ENCODE measurements at regions not wholly inside any gene's neighbourhood (a gene's known extent, or its start where the extent isn't known, plus 50 kb on each side); places are given as distances from the start of the nearest gene placed in this dataset.

DNA sequence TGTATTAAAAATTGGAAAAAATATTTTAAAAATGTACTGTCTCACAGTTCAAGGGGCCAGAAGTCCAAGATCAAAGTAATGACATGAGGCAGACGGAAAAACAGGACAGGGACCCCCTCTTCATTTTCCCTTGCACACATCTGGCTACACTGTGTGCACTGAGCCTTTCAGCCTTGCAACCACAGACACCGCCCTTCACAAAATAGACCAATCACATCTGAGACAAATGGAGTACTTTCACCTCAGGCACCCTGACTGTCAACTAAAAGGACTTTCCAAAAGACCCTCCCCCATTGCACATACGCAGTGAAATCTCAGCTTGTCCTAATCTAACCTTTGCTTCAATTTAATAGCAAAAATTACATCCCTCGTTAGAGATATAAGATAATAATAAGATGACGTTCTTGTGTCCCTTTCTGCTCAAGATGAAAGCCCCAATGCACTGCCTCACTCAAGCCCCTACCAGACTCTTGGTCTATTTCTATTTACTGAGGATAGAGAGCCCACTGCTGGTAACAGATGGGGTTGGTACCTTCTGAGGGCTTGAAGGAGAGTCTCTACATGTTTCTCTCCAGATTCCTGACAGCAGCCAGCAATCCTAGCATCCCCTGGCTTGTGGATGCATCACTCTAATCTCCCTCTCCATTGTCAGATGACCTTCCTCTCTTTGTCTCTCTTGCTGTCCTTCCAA, 514.8 kb upstream of the ADAMTS16 start:
- no peak for DNase-seq
- Histone ChIP-seq H3K36me3 (ENCODE audit: insufficient read depth, low read length) (no peaks in the 10 kb centered on the region), H3K4me3 (ENCODE audit: low read length) (no peak overlapping the region), H3K4me1 (ENCODE audit: insufficient read depth, low read length) (no peaks in the 10 kb centered on the region), H3K27ac (ENCODE audit: low read depth, low read length) (no peak overlapping the region), H3K27me3 (ENCODE audit: insufficient read depth, low read length, poor library complexity, severe bottlenecking) (no peaks in the 10 kb centered on the region), H3K9me3 (ENCODE audit: low read length) (no peaks in the 10 kb centered on the region)
- H3K36me3 Mint-ChIP-seq: no peaks in the 10 kb centered on the region
- no peaks in the 10 kb centered on the region for H3K27me3 Mint-ChIP-seq
- H3K4me1 Mint-ChIP-seq: no peaks in the 10 kb centered on the region
- no peak overlapping the region for H3K4me3 Mint-ChIP-seq
- ChIA-PET CTCF (no interaction called here), POLR2A (no interaction called here)
- no peak overlapping the region for H3K27ac Mint-ChIP-seq
- peaks cover 4 to 56% (median 11%) of the 10 kb centered on the region in 5 donors for H3K9me3 Mint-ChIP-seq

DNA sequence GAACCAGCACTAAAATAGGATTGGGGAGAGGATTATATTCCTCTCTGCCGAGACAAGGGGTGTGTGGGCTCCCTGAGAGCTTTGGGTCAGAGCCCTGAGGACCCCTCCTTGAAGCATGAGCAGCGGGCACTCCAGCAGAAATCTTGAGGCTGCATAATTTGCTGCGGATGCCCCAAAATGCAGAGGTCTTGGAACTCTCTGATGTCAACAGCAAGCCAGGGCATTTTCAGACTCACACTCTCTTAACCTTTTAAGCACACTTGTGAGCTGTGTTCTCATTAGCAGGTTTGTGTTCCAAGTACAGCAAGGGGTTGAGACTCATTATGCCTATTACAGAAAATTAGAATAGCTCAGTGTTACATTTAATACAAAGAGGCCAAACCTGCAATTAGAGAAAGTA, 513.0 kb upstream of the ADAMTS16 start:
- no peaks in the 10 kb centered on the region for H3K4me1 ChIP-seq (ENCODE audit: insufficient read depth, low read length)
- no peak overlapping the region for H3K4me3 ChIP-seq (ENCODE audit: low read length)
- peaks cover 0 to 2% (median 0%) of the 10 kb centered on the region in 3 donors for H3K36me3 Mint-ChIP-seq
- no peak overlapping the region for H3K4me3 Mint-ChIP-seq
- ChIA-PET CTCF (no interaction called here), POLR2A (no interaction called here)
- no peak overlapping the region for H3K27ac ChIP-seq (ENCODE audit: low read depth, low read length)
- H3K27ac Mint-ChIP-seq: no peak overlapping the region
- H3K9me3 ChIP-seq (ENCODE audit: low read length): no peaks in the 10 kb centered on the region
- H3K27me3 ChIP-seq (ENCODE audit: insufficient read depth, low read length, poor library complexity, severe bottlenecking): no peaks in the 10 kb centered on the region
- no peaks in the 10 kb centered on the region for H3K36me3 ChIP-seq (ENCODE audit: insufficient read depth, low read length)
- DNase-seq: no peak
- H3K27me3 Mint-ChIP-seq: no peaks in the 10 kb centered on the region
- no peaks in the 10 kb centered on the region for H3K4me1 Mint-ChIP-seq
- peaks cover 4 to 51% (median 11%) of the 10 kb centered on the region in 5 donors for H3K9me3 Mint-ChIP-seq

DNA sequence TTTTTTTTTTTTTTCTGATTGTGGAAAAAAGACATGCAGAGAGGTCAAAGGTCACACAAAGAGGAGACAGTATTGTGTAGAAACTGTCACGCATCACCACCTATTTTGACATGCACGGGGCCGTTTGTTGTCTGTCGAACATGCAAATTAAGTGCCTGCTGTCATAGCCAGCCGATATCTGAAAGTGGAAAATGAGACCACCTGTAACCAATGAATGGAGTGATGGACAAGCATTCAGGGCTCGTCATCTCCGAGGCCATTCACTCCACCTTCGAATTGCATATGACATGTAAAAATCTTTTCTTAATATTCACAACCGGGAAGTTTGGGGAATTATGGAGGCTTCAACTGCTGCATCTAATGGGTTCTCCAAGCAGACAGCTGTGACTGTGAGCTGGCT, 512.2 kb upstream of the ADAMTS16 start:
- Histone ChIP-seq H3K4me3 (ENCODE audit: low read length) (no peak overlapping the region), H3K27ac (ENCODE audit: low read depth, low read length) (no peak overlapping the region), H3K4me1 (ENCODE audit: insufficient read depth, low read length) (no peaks in the 10 kb centered on the region), H3K36me3 (ENCODE audit: insufficient read depth, low read length) (no peaks in the 10 kb centered on the region), H3K9me3 (ENCODE audit: low read length) (no peaks in the 10 kb centered on the region), H3K27me3 (ENCODE audit: insufficient read depth, low read length, poor library complexity, severe bottlenecking) (no peaks in the 10 kb centered on the region)
- H3K27me3 Mint-ChIP-seq: no peaks in the 10 kb centered on the region
- H3K4me3 Mint-ChIP-seq: no peak overlapping the region
- peaks cover 0 to 2% (median 0%) of the 10 kb centered on the region in 3 donors for H3K36me3 Mint-ChIP-seq
- H3K9me3 Mint-ChIP-seq: peaks cover 8 to 45% (median 13%) of the 10 kb centered on the region in 5 donors
- CTCF ChIA-PET: no interaction called here
- POLR2A ChIA-PET: no interaction called here
- no peak for DNase-seq
- H3K4me1 Mint-ChIP-seq: no peaks in the 10 kb centered on the region
- H3K27ac Mint-ChIP-seq: no peak overlapping the region

GRCh38 chr5:4628645-4629385, 511.3 kb upstream of the ADAMTS16 start:
- no peak overlapping the region for H3K4me3 Mint-ChIP-seq

DNA sequence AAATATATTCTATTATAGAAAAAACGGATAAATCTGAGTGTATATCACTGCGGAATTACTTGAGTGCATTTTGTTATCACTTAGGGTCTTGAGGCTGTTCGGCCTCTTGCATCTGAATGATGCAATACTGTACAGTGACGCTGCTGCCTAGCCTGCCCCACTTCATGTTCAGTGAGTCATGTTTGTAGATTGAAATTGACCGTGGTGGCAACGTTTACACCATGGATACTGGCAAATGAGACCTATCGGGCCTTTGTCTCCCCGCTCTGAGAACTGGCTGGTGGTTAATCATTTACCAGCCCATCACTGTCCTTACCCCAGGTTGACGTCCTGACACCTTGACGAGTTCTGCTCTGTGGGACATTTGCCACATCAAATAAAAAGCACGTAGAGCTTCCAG, 510.1 kb upstream of the ADAMTS16 start:
- ChIA-PET CTCF (no interaction called here), POLR2A (no interaction called here)
- Mint-ChIP-seq H3K27ac (no peak overlapping the region), H3K9me3 (peaks cover 6 to 25% (median 8%) of the 10 kb centered on the region in 5 donors), H3K36me3 (peaks cover 0 to 2% (median 0%) of the 10 kb centered on the region in 3 donors), H3K4me3 (no peak overlapping the region), H3K27me3 (no peaks in the 10 kb centered on the region), H3K4me1 (no peaks in the 10 kb centered on the region)
- Histone ChIP-seq H3K4me3 (ENCODE audit: low read length) (no peak overlapping the region), H3K9me3 (ENCODE audit: low read length) (no peaks in the 10 kb centered on the region), H3K36me3 (ENCODE audit: insufficient read depth, low read length) (no peaks in the 10 kb centered on the region), H3K4me1 (ENCODE audit: insufficient read depth, low read length) (no peaks in the 10 kb centered on the region), H3K27ac (ENCODE audit: low read depth, low read length) (no peak overlapping the region), H3K27me3 (ENCODE audit: insufficient read depth, low read length, poor library complexity, severe bottlenecking) (no peaks in the 10 kb centered on the region)
- DNase-seq: no peak

More at GRCh38 chr5:4628645-4629385, 511.3 kb upstream of the ADAMTS16 start:
- no peaks in the 10 kb centered on the region for H3K27me3 Mint-ChIP-seq
- ChIA-PET CTCF (no interaction called here), POLR2A (no interaction called here)
- H3K36me3 Mint-ChIP-seq: peaks cover 0 to 2% (median 0%) of the 10 kb centered on the region in 3 donors
- no peak overlapping the region for H3K27ac ChIP-seq (ENCODE audit: low read depth, low read length)
- H3K27me3 ChIP-seq (ENCODE audit: insufficient read depth, low read length, poor library complexity, severe bottlenecking): no peaks in the 10 kb centered on the region
- H3K27ac Mint-ChIP-seq: no peak overlapping the region
- H3K4me1 ChIP-seq (ENCODE audit: insufficient read depth, low read length): no peaks in the 10 kb centered on the region
- no peak for DNase-seq
- H3K4me3 ChIP-seq (ENCODE audit: low read length): no peak overlapping the region
- no peaks in the 10 kb centered on the region for H3K4me1 Mint-ChIP-seq
- peaks cover 8 to 36% (median 10%) of the 10 kb centered on the region in 5 donors for H3K9me3 Mint-ChIP-seq
- no peaks in the 10 kb centered on the region for H3K36me3 ChIP-seq (ENCODE audit: insufficient read depth, low read length)
- H3K9me3 ChIP-seq (ENCODE audit: low read length): no peaks in the 10 kb centered on the region

GRCh38 chr5:4634342-4634741, 505.8 kb upstream of the ADAMTS16 start:
- H3K9me3 Mint-ChIP-seq: peaks cover 1 to 9% (median 7%) of the 10 kb centered on the region in 5 donors

GRCh38 chr5:4636378-4636777, 503.8 kb upstream of the ADAMTS16 start:
- no peaks in the 10 kb centered on the region for H3K27me3 Mint-ChIP-seq
- Histone ChIP-seq H3K9me3 (ENCODE audit: low read length) (no peaks in the 10 kb centered on the region), H3K27ac (ENCODE audit: low read depth, low read length) (no peak overlapping the region), H3K36me3 (ENCODE audit: insufficient read depth, low read length) (no peaks in the 10 kb centered on the region), H3K4me3 (ENCODE audit: low read length) (no peak overlapping the region), H3K4me1 (ENCODE audit: insufficient read depth, low read length) (no peaks in the 10 kb centered on the region), H3K27me3 (ENCODE audit: insufficient read depth, low read length, poor library complexity, severe bottlenecking) (no peaks in the 10 kb centered on the region)
- peaks cover 0 to 7% (median 6%) of the 10 kb centered on the region in 5 donors for H3K9me3 Mint-ChIP-seq
- POLR2A ChIA-PET: no interaction called here
- no peaks in the 10 kb centered on the region for H3K36me3 Mint-ChIP-seq
- CTCF ChIA-PET: no interaction called here
- DNase-seq: no peak
- no peak overlapping the region for H3K27ac Mint-ChIP-seq
- no peaks in the 10 kb centered on the region for H3K4me1 Mint-ChIP-seq
- H3K4me3 Mint-ChIP-seq: no peak overlapping the region

More at GRCh38 chr5:4634342-4634741, 505.8 kb upstream of the ADAMTS16 start:
- Histone ChIP-seq H3K27me3 (ENCODE audit: insufficient read depth, low read length, poor library complexity, severe bottlenecking) (no peaks in the 10 kb centered on the region), H3K4me1 (ENCODE audit: insufficient read depth, low read length) (no peaks in the 10 kb centered on the region), H3K27ac (ENCODE audit: low read depth, low read length) (no peak overlapping the region), H3K4me3 (ENCODE audit: low read length) (no peak overlapping the region), H3K36me3 (ENCODE audit: insufficient read depth, low read length) (no peaks in the 10 kb centered on the region), H3K9me3 (ENCODE audit: low read length) (no peaks in the 10 kb centered on the region)
- DNase-seq: no peak
- POLR2A ChIA-PET: no interaction called here
- Mint-ChIP-seq H3K27me3 (no peaks in the 10 kb centered on the region), H3K36me3 (peaks cover 0 to 2% (median 0%) of the 10 kb centered on the region in 3 donors), H3K27ac (no peak overlapping the region), H3K4me1 (no peaks in the 10 kb centered on the region), H3K4me3 (no peak overlapping the region)
- CTCF ChIA-PET: no interaction called here

DNA sequence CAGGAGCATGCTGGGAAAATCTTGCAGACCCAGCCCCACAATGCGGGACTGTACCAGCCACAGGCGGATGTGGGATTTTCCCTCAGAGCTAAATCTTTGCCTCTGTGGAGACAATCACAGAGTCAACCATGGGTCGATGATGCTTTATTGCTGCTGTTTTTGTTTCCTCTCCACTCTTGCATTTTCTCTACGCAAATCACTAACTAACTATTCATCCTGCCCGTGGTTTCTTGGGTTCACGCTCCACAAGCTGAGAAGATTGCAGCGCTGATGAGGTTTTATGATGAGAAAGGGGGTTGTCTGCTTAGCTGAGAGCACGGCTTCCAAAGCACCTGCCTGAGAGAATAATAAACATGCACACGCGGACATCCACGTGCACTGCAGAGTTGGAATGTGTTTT, 500.2 kb upstream of the ADAMTS16 start:
- no peaks in the 10 kb centered on the region for H3K36me3 Mint-ChIP-seq
- no peaks in the 10 kb centered on the region for H3K9me3 ChIP-seq (ENCODE audit: low read length)
- H3K4me3 Mint-ChIP-seq: no peak overlapping the region
- no peaks in the 10 kb centered on the region for H3K27me3 Mint-ChIP-seq
- no peak overlapping the region for H3K4me3 ChIP-seq (ENCODE audit: low read length)
- no peaks in the 10 kb centered on the region for H3K27me3 ChIP-seq (ENCODE audit: insufficient read depth, low read length, poor library complexity, severe bottlenecking)
- no peak overlapping the region for H3K27ac ChIP-seq (ENCODE audit: low read depth, low read length)
- no peak overlapping the region for H3K27ac Mint-ChIP-seq
- H3K36me3 ChIP-seq (ENCODE audit: insufficient read depth, low read length): no peaks in the 10 kb centered on the region
- CTCF ChIA-PET: no interaction called here
- POLR2A ChIA-PET: no interaction called here
- DNase-seq: no peak
- H3K4me1 ChIP-seq (ENCODE audit: insufficient read depth, low read length): no peaks in the 10 kb centered on the region
- peaks cover 4 to 17% (median 7%) of the 10 kb centered on the region in 5 donors for H3K9me3 Mint-ChIP-seq
- no peaks in the 10 kb centered on the region for H3K4me1 Mint-ChIP-seq

All from CD8-positive, alpha-beta memory T cell (primary cell).